CD4-positive, alpha-beta T cell treated with Interleukin-15 for 1 hour (primary cell): ENCODE measurements at regions not wholly inside any gene's neighbourhood (a gene's known extent, or its start where the extent isn't known, plus 50 kb on each side); places are given as distances from the start of the nearest gene placed in this dataset.

Source experiments
- DNase-seq: peaks from one replicate; pipeline ENCODE4 v3.0.0-alpha.2; 2020

DNA sequence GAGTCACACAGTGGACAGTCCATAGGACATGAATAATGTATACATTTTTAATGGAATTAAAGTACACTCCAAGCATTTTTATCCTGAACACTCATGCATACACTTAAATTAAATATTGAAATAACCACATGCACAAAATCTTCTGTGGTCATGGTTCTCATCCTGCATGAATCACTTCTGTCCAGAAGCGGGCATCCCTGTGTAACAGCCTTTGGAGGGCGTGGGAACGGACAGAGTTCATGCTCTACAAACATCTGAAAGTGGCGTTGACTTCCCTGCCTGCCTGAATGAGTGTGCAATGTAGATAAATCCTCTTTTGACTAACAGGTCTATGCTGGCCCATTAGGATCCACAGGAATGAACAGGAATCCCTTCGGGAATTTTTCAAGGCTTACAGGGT is 780.2 kb downstream of the BRD1 start:
- DNase-seq = no peak

DNA sequence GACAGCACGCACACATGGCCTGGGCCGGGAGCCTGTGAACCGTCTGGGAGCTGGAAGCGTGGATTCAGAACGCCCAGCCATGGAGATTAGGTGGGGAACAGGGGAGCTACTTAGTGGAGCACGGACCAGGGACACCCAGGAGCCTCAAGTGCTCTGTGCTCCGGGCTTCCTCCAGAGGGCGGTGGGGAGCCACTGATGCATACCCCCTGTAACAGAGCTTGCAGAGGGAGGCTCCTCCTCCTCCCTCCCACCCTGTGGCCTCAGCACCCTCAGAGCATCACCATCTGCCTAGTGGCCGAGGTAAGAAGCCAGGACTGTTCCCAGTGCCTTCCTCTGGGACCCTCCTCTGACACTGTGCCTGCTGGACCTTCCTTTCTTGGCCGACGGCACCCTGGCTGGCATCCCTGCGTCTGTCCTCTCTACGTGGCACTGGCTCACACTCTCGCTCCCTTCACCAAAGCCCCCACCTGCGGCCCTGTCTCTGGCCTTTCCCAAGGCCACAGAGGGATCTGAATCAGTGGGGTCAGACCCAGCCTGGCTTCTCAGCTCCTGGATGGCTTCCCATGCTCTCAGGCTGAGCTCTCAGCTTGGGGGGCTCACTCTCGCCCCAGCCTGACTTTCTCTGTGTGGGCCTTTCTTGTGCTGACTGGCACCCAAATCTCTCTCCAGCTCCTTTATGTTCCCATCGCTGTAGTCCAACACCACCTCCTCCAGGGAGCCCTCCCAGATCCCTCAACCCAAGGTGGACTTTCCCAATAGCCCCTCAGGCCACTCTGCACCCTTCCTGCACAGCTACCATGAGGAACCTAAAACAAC is 780.9 kb downstream of the BRD1 start:
- no peak for DNase-seq

DNA sequence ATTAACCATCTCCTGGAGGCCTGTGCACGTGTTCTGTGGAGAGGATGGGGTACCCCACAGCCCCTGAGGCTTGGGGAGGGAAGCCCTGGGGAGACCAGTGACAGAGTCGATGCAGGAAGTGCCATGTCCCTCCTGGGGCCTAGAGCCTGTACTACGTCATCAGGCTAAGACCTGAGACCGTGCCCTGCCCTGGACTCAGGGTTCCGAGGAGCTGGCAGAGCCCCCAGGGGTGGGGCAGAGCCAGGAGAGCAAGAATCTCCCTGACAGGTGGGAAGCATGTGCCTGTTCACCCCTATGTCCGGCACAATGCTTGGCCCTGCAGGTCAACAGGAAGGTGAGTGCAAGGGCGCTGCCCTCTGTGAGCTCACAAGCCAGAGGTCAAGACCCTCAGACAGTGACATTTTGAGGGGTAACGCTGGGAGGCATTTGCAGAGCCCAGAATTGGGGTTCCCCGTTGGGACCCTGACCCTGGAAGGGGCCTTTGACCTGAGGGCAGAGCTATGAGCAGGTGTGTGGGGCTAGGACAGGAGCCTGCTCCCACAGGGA is 781.6 kb downstream of the BRD1 start:
- no peak for DNase-seq

DNA sequence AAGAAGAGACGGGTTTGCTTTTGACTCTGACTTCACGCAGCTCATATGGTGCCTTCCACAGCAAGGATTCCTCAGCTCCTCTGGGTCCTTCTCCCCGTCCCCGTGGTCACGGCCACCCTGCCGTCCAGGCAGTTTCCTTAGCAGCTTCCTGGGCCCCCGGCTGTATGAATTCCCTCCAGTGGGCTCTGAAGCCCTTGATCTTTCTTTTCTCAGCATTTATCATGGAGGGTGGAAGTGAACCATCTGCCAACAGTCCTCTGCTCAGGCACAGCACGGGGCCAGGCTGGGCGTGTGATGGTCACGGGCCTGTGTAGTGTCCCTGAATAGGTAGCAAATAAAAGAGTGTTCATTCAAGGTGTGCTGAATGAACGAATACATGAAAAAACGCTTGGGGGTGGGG is 782.4 kb downstream of the BRD1 start:
- no peak for DNase-seq

DNA sequence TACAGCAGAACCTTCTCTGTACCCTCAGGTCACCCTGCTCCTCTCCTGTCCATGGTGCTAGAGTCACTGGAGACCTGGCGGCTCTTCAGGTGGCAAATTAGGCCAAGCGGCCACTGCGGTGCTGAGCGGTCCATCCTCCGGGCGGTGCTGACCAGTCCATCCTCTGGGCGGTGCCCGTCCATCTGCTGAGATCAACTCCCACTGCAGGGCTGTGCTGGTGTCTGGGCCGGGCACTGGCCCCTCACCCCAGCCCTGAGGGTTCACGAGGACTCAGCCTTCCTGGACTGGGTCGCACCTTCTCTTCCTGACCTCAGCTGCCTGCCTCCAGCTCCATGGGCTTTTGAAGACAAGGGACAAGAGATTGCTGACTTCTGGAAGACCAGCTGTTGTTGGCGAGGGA is 782.9 kb downstream of the BRD1 start:
- DNase-seq = no peak

DNA sequence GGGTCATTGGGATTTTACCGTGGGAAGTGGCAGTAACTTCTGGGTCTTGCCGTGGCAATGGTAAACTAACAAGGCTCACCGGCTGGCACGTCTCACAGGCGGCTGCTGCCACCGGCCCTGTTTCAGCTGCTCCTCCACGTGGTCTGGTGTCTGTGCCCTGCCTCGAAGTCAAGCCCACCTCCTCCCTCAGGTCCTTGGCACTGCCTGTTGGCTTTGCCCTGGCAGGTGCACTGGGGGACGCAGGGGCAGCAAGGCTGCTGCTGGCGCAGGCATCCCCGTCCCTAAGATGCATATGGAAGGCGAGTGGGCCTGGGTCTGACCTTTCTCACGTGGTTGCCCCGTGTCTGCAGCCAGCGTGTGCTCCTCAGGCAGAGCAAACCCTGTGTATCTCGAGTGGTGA is 783.6 kb downstream of the BRD1 start:
- DNase-seq = no peak

DNA sequence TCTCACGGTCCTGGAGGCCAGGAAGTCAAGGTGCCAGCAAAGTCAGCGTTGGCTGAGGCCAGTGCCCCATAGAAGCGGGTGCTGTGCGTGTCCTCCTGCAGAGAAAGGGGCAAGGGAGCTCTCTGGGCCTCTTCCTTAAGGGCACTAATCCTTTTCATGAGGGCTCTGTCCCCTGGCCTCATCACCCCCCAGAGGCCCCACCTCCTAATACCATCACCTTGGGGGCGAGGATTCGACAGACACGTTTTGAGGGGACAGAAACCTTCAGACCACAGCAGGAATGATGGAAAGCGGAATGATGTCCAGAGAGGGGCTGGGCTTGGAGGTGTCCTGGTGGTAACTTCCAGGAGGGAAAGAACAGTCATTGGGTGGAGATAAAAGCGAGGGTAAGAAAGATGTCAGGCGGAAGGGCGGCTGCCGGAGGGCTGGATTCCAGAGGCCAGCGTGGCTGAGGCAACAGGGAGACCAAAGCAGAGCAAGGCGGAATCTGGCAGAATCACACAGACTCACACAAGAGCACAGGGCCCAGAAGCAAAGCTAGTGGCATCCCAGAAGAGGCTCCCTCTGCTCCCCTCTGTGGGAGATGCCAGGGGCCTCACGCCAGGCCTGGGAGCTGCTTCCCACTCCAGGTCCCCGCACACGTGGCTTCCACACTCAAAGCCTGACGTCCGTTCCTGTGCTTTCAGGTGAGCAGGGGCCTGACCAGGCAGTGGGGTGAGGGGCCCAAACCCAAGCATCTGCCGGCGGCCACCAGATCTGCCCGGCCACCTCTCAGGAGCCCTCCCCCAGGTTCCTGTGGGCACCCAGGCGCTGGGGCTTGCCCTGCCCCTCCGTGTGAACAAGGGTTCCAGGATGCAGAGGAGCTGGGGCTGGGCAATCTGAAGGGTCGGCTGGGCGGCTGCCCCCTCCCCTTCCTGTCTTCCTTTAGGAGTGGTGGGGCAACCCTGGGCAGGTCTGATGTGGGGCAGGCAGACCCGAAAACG is 784.5 kb downstream of the BRD1 start:
- no peak for DNase-seq

DNA sequence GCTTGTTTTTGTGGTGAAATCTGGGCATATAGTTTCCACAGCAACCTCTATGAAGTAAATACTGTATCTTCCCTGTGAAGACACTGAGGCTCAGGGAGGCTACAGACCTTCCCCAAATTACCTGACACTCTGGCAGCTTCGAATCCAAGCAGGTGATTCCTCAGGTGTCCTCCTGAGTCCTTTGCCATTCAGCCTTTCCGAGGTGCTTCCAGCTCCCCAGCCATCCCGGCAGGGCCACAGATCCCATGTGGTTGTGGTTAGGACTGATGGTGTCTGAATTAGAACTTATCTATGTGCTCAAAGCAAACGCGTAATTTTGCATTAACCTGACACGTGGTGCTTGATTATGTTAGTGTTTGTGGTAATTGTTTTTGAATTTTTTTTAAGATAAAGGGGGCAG is 785.6 kb downstream of the BRD1 start:
- no peak for DNase-seq

DNA sequence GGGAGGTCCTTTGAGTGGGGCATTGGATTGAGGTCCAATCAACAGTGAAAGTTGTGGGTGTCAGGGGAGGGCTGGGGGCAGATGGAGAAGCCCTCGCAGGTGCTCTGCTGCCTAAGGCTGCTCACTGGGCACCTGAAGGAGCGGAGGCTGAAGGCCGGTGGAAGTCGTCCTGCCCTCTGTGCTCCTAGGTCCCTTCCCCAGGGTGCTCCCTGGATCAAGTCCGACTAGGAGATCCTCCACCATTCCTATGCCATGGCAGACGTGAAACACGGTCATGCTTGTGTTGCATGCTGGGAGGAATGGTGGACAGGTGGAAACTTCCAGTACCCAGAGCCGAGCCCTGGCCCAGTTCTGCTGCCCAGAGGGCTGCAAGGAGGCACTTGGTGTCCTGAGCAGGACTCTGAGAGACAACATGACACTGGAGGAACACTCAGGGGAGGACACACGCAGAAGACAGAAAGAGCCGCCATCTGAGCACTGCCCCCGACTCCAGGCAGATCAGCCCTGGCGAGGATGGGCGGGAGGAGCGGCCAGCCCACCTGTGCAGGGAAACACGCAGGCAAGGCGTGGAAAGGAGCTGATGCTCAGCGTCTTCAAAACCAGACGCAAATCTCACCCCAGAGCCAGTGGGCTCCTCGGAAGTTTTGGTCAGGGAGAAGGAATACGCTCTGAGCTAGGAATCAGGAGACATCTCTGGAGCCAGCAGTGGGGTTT is 786.8 kb downstream of the BRD1 start:
- no peak for DNase-seq

DNA sequence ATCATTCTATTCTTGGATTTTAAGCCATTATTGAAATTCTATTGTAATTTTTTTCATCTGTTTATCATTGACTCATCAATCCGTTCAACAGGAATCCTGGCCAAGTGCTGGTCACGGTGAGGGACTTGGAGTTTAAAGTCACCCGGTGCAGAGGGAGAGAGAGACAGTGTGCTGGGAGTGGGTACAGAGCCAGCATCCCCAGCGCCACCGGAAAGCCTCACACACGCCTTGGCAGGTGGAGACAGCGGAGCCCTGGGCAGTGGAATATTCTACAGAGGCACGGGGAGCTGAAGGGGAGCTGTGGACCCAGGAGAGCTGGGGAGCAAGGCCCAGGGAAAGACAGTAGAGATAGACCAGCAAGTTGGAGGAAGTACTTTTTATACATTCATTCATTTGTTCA is 787.6 kb downstream of the BRD1 start:
- no peak for DNase-seq

DNA sequence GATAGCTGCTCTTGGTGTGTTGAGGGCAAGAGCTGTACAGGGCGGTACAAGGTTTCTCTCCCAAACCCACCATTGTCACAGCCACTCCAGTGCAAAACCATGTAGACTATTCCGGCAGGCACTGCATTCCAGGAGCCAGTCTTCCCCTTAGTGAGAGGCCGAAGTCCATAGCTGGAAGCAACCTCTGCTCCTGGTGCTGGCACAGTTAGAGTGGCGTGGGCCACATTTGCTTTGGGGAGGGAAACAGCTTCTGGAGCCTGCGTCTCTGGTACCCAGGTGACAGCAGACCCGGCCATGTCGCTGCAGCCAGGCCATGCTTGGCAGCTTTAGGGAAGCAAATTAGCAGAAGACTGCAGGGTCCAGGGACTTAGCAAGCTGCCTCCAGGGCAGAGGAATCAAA is 788.0 kb downstream of the BRD1 start:
- no peak for DNase-seq

DNA sequence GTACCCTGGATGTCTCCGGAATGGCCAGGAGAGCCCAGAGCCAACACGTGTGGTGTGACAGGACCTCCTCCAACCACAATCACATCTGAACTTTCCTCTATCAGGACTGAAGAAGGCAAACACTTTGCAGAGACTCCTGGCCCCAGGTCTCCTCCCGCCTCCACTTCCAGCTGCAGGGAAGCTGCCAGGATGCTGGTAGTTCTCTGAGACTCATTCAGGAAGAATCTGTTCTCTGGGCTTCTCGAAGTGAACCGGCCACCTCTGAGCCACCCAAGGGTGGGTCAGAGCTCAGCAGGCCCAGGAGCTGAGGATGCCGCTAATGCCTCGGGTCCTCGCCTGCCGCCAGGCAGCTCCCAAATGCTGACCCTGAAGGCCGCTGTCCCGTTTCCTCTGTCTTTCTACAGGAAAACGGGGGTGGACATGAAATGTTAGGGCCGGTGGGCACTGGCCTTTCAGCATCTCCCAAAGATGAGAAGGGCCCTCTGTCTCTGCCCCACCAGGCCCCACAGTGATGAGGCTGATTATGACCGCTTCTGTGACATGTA is 789.9 kb downstream of the BRD1 start:
- no peak for DNase-seq

DNA sequence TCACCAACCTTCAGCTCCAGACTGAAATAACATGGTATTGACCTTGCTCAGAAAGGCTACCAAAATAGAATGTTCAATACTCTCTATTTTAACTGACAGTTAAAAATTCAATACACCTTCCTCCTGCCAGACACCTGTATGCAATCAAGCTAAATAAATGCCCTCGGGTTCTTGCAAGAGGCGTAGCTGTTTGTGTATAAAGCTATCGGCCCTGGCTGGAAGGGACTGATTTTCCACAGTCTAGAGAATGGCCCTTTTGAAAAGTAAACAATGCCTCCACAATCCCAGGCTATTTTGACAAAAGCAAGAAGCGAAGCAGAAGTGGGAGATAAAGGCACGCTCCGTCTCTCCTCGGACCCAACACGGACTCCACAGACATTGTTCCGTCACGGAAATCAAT is 791.2 kb downstream of the BRD1 start:
- DNase-seq = no peak

DNA sequence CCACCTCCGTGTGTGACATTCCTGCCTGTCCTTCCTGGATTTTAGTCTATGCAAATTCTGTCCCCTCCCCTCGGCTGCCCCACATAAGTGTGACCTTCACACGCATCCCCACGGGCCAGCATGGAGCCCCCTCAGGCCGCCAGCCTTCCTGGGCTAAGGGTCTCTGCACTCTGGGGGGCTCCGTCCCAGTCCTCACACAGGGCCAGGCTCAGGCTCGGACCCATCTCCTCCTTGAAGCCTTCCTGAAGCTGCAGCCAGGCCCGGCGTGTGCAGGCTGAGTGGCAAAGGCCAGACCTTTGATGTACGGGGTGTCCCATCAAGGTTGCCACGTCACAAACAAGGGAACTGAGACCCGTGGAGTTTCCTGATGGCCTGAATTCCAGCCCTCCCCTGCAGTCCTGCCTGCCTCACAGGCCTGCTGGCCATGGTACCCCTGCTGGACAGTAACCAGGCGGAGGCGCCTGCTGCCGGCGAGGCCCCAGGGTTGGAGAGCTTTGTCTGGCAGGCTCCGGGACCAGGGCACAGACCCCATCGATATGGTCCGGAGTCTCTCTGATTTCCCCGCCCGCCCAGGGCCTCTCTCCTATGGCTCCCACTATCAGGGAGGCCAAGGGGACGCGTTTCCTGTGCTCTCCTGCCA is 791.7 kb downstream of the BRD1 start:
- no peak for DNase-seq

DNA sequence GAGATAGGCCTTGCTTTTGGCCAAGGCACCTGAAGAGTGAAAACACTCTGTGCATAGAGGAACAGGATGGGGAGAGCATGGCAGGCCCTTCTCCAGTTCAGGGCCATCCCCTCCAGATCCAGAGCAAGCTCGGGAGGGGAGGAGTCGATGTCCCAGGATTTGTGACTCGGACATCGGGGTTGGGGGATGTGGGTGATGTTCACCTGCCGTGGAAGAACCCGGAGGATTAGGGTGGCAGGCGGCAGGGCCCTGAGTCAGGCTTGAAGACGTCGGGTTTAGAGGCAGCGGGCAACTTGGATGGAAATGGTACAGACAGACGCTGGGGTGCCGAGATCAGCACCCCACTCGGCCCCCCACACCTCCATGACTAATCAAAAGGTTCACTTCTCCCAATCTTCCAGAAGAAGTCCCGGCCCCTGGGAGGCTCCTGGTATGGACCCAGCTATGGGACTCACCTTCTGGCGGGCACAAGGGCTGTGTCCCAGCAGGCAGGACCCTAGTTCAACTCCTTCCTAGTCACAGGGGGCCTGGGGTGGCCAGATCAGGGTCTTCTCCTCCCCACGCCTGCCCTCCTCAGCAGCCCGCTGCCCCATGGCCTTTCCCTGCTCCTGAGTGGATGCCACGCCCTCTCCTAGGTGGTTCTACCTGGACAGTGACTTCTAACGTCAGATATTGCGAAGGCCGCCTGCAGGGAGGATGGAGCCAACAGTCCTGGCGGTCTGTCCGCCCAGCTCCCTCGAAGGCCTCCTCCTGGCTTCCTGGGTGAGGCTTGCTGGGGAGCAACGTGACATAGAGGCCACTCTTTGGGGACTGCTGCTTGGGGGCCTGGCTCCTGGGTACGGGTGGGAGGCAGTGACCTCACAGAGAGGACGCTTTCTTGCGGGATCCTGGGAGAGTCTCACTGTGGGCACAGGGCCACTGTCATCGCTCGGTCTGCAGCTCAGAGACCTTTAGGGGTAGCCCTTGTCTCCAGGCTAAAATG is 792.5 kb downstream of the BRD1 start:
- DNase-seq = no peak

DNA sequence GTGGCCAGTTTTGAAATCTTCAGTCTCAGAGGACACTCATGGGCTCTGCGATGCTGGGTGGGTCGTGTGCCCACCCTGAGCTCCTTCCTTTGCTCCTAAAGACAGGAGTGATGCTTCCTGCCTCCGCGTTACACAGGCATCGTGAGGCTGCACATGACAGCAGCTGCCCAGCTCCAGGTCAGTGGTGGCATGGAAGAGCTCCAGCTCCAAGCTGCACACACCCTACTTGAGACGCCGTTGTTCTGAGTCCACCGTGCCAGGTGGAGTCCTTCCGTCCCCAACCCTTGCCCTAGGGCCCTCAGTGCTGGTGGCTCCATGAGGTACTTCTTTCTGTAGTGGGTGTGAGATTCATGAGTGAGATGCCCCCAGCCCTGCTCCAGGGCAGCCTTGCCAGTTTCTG is 794.1 kb downstream of the BRD1 start:
- no peak for DNase-seq

DNA sequence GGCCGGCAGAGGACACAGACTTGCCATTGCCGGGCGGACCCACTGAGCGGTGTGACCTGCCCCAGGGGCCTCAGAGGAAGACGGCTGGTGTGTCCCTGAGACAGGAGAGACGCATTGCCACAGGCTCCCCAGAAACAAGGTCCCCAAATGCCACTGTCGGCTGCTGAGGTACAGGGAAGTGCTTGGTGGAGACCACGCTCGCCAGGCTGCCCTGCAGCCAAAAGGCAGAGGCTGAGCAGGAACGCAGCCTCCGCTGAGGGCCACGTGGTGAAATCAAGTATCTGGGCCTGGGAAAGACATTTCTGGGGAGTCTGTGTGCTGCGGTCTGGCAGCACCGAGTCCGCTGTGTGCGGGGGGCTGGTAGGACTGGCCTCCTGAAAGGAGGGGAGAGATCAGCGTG is 794.9 kb downstream of the BRD1 start:
- no peak for DNase-seq

DNA sequence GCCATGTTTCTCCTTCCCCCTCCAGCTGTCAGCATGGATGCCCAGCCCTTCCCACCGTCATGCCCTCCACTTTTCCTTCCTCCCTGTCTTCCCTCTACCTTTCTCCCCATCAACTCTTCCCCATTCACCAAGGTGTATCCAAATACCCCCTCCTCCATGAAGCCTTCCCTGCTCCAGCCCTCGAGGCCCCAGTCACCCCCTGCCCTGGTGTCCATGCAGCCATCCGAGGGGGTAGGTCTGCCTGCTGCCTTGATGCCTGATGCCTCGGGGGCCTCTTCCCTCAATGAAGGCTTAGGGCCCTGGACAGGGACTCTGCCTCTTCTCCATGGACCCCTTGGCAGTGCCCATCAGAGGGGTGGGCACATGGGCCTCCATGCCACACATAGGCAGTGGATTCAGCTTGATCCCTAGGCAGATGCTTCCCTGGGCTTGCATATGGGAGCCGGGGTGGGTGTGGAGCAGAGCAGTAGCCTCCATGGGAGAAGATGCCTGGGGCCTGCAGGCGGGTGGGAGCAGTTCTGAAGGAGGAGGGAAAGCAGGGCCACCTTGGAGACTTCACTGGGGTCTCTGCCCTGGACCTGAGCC is 795.8 kb downstream of the BRD1 start:
- DNase-seq = no peak

DNA sequence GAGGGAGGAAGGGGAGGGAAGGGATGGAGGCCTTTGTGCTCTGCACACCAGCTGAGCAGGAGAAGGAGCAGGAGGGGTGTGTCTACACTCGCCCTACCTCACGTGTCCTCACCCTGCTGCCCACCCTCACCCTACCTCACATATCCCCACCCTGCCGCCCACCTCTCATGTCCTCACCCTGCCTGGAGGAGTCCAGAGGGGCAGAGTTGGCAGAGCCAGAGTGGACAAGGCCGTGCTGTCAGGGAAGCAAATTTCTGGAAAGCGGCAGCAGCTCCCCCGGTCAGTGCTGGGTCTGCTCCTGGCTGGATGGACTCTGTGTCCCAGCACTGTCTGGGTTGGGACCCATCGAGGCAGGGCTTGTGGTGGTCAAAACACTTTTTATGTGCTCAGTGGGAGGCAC is 799.6 kb downstream of the BRD1 start:
- no peak for DNase-seq

DNA sequence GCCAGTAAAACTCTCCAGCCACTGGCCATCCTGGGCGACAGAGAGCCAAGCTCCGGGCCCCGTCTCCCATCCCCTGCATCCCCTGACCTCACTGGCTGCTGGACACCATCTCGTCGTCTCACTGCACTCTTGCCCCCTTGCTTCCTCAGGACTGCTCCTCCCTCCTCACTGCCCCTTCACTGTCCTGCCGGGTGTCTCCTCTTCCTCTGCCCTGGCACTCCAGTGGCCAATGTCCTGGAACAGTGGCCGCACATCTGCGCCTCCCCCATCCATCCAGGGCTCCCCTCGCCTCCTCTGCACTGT is 800.4 kb downstream of the BRD1 start:
- DNase-seq = no peak
